HUES48 (cell line): ENCODE measurements at regions not wholly inside any gene's neighbourhood (a gene's known extent, or its start where the extent isn't known, plus 50 kb on each side); places are given as distances from the start of the nearest gene placed in this dataset.

Experiments
- H3K27ac ChIP-seq: one replicate; pipeline ENCODE4 v1.7.0; 2013; ENCODE audit warnings: low read depth, low read length, inconsistent platforms
- H3K27me3 ChIP-seq: 2 replicates; pipeline ENCODE4 v1.6.1; 2013; ENCODE audit warnings: mild to moderate bottlenecking, low read length; ENCODE audit not compliant: control insufficient read depth, insufficient read depth
- H3K36me3 ChIP-seq: 2 replicates; pipeline ENCODE4 v1.6.1; 2013; ENCODE audit warnings: low read length; ENCODE audit not compliant: control insufficient read depth, insufficient read depth
- H3K4me1 ChIP-seq: 2 replicates; pipeline ENCODE4 v1.6.1; 2013; ENCODE audit warnings: mild to moderate bottlenecking, low read length; ENCODE audit not compliant: control insufficient read depth, insufficient read depth
- H3K4me3 ChIP-seq: 2 replicates; pipeline ENCODE4 v1.5.1; 2013; ENCODE audit warnings: mild to moderate bottlenecking, low read depth, low read length
- H3K9ac ChIP-seq: 2 replicates; pipeline ENCODE4 v1.6.1; 2013; ENCODE audit warnings: mild to moderate bottlenecking, low read depth, low read length, moderate library complexity
- H3K9me3 ChIP-seq: 2 replicates; pipeline ENCODE4 v1.6.1; 2013; ENCODE audit warnings: low read length; ENCODE audit not compliant: control insufficient read depth, insufficient read depth

DNA sequence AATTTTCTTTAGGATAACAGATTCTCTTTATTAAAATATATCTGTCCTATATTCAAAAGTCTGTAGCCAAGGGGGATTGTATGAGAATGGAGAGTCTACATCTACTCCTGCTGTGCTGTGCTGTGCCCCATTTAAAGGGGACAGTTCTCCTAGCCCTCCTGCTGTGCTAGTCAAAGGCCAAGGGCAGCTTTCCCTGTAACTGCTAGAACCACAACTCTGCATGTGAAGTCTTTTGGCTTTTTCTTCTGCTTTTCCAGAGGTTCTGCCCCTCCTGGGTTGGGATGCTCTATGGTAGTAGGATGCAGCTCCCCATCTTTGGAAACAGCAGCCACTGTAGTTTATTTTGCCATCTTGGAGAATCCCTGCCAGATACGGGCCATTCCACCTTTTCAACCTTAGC is 197.5 kb upstream of the JUN start:
- Histone ChIP-seq H3K27ac (no peak overlapping the region), H3K36me3 (no peaks in the 10 kb centered on the region), H3K4me3 (no peak overlapping the region), H3K27me3 (peaks cover 5% of the 10 kb centered on the region; the same call in 1 of the 2 replicates), H3K9ac (no peak overlapping the region), H3K9me3 (no peaks in the 10 kb centered on the region), H3K4me1 (peaks cover 17% of the 10 kb centered on the region)

- no peaks in the 10 kb centered on the region for H3K36me3 ChIP-seq
- no peaks in the 10 kb centered on the region for H3K9me3 ChIP-seq
- H3K27ac ChIP-seq = no peak overlapping the region
- H3K4me1 ChIP-seq = peaks cover 17% of the 10 kb centered on the region
- H3K4me3 ChIP-seq = no peak overlapping the region
- peaks cover 5% of the 10 kb centered on the region; the same call in 1 of the 2 replicates for H3K27me3 ChIP-seq
- no peak overlapping the region for H3K9ac ChIP-seq
These were observed 198.6 kb upstream of the JUN start for GRCh38 chr1:58982259-58982998.

- Histone ChIP-seq H3K4me3 (no peak overlapping the region), H3K27ac (no peak overlapping the region), H3K36me3 (no peaks in the 10 kb centered on the region), H3K9me3 (no peaks in the 10 kb centered on the region), H3K9ac (no peak overlapping the region), H3K4me1 (peaks cover 17% of the 10 kb centered on the region), H3K27me3 (peaks cover 5% of the 10 kb centered on the region; the same call in 1 of the 2 replicates)
These were observed 199.3 kb upstream of the JUN start for GRCh38 chr1:58983162-58983561.

DNA sequence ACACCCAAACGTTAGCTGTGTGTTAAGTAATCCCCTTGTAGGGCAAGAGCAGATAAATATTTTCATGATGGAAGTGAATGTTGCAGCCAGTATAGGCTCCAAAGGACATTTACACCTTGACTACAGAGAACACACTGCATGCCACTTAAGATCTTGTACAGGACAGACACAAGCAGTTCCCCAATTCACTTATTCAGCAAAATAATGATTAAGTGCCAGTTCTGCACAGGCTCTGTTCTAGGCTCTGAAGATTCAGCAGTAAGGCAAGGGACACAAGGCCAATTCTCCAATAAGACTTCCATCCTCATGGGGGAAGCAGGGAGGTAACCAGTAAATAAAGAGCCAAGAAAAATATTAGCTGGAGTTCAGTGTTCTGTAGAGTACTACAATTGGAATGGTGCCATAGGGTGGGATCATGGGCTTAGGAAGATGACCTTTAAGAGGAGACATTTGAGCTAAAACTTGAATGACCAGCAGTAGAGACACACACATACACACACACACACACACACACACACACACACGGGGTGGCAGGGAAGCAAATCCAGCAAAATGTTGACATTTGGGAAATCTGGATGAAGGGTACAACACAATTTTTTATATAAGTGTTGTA is 199.9 kb upstream of the JUN start:
- Histone ChIP-seq H3K4me1 (peaks cover 17% of the 10 kb centered on the region), H3K27ac (no peak overlapping the region), H3K9me3 (no peaks in the 10 kb centered on the region), H3K9ac (no peak overlapping the region), H3K4me3 (no peak overlapping the region), H3K27me3 (peaks cover 5% of the 10 kb centered on the region; the same call in 1 of the 2 replicates), H3K36me3 (no peaks in the 10 kb centered on the region)

DNA sequence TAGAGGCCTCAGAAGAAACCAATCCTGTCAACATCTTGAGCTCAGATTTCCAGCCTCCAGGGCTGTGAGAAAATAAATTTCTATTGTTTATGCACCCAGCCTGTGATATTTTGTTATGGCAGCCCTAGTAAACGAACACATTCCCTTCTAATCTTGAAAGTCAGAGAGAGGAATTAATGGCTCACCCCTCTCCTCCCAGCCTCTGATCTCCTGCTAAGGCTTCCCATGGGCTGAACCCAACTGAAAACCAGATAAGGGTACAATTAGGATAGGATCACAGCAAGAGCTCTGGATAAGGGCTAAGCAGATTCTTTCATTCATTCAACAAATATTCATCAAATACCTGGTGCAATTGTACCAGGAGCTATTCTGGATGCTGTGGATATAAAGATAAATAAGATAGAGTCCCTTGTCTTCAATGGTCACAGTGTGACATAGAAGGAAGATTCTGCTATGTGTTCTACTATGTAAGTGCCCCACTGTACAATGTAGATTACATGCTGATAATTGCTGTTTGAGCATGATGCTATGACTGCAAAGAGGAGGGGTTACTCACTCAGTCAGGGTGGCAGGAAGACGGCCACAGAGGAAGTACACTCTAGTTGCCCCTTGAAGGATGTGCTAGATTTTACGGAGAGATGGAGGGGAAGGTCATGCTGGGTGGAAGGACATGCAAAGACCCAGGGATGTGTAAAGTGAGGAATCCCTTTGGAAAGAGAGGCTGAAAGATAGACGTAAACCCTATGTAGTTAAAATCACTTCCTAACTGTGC is 203.3 kb upstream of the JUN start:
- H3K4me1 ChIP-seq = peaks cover 6% of the 10 kb centered on the region; the same call in 1 of the 2 replicates
- H3K9me3 ChIP-seq = no peaks in the 10 kb centered on the region
- H3K27ac ChIP-seq = no peak overlapping the region
- H3K27me3 ChIP-seq = peaks cover 5% of the 10 kb centered on the region; the same call in 1 of the 2 replicates
- H3K36me3 ChIP-seq = no peaks in the 10 kb centered on the region
- H3K9ac ChIP-seq = no peak overlapping the region
- no peak overlapping the region for H3K4me3 ChIP-seq

GRCh38 chr1:58988752-58989151 is 204.9 kb upstream of the JUN start:
- Histone ChIP-seq H3K9ac (no peak overlapping the region), H3K4me1 (no peaks in the 10 kb centered on the region), H3K27ac (no peak overlapping the region), H3K9me3 (no peaks in the 10 kb centered on the region), H3K27me3 (peaks cover under 1% of the 10 kb centered on the region; the same call in 1 of the 2 replicates), H3K4me3 (no peak overlapping the region), H3K36me3 (no peaks in the 10 kb centered on the region)

- no peaks in the 10 kb centered on the region for H3K4me1 ChIP-seq
- H3K9me3 ChIP-seq = no peaks in the 10 kb centered on the region
- H3K27ac ChIP-seq = no peak overlapping the region
- no peak overlapping the region for H3K4me3 ChIP-seq
- H3K27me3 ChIP-seq = no peaks in the 10 kb centered on the region
- H3K36me3 ChIP-seq = no peaks in the 10 kb centered on the region
- no peak overlapping the region for H3K9ac ChIP-seq
These were observed 206.0 kb upstream of the JUN start for GRCh38 chr1:58989845-58990244.

- Histone ChIP-seq H3K27me3 (no peaks in the 10 kb centered on the region), H3K4me3 (no peak overlapping the region), H3K27ac (no peak overlapping the region), H3K4me1 (no peaks in the 10 kb centered on the region), H3K36me3 (no peaks in the 10 kb centered on the region), H3K9ac (no peak overlapping the region), H3K9me3 (no peaks in the 10 kb centered on the region)
These were observed 207.5 kb upstream of the JUN start for GRCh38 chr1:58991305-58991704.

GRCh38 chr1:58992643-58993042 is 208.8 kb upstream of the JUN start:
- H3K4me1 ChIP-seq = no peaks in the 10 kb centered on the region
- H3K27ac ChIP-seq = no peak overlapping the region
- H3K27me3 ChIP-seq = no peaks in the 10 kb centered on the region
- H3K4me3 ChIP-seq = no peak overlapping the region
- H3K9me3 ChIP-seq = no peaks in the 10 kb centered on the region
- no peaks in the 10 kb centered on the region for H3K36me3 ChIP-seq
- H3K9ac ChIP-seq = no peak overlapping the region

DNA sequence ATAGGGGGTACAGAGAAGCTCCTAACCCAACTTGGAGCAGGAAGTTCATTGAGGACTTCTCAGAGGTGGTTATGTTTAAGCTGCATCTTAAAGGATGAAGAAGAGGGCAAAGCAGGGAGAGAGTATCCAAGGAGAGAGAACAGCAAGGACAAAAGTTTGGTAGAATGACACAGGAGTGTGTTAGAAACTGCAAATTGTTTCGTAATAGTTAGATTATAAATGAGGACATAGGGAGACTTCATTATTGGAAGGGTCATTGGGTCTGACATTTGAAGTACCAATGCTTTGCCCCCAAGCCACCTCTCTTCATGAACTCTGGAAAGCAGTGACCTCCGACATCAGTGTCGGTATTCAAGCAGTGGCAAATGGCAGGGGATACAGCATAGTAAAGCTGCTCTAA is 209.6 kb upstream of the JUN start:
- H3K27ac ChIP-seq = no peak overlapping the region
- H3K9me3 ChIP-seq = no peaks in the 10 kb centered on the region
- H3K4me1 ChIP-seq = no peaks in the 10 kb centered on the region
- H3K9ac ChIP-seq = no peak overlapping the region
- no peak overlapping the region for H3K4me3 ChIP-seq
- no peaks in the 10 kb centered on the region for H3K36me3 ChIP-seq
- no peaks in the 10 kb centered on the region for H3K27me3 ChIP-seq

- no peaks in the 10 kb centered on the region for H3K36me3 ChIP-seq
- H3K27ac ChIP-seq = no peak overlapping the region
- no peak overlapping the region for H3K9ac ChIP-seq
- H3K9me3 ChIP-seq = no peaks in the 10 kb centered on the region
- no peaks in the 10 kb centered on the region for H3K4me1 ChIP-seq
- H3K4me3 ChIP-seq = no peak overlapping the region
- no peaks in the 10 kb centered on the region for H3K27me3 ChIP-seq
These were observed 210.8 kb upstream of the JUN start for GRCh38 chr1:58994664-58995063.
